Epithelial cell of esophagus (primary cell): ENCODE measurements at regions not wholly inside any gene's neighbourhood (a gene's known extent, or its start where the extent isn't known, plus 50 kb on each side); places are given as distances from the start of the nearest gene placed in this dataset.
"Not testable (repeated sequence)": the region's sequence is repeated elsewhere in the genome, so short reads cannot be mapped to it uniquely, and the experiment has no call there.

ENCODE experiments used
- DNase-seq: peaks from one replicate; pipeline ENCODE4 v3.0.0; 2010; ENCODE audit warnings: low read depth
- H3K4me3 ChIP-seq: 2 replicates; pipeline ENCODE4 v1.5.1; 2011; ENCODE audit warnings: mild to moderate bottlenecking, low read length, control low read depth
- CTCF ChIP-seq: IDR thresholded peaks from 2 replicates; pipeline ENCODE4 v1.5.1; 2011; ENCODE audit warnings: low read depth, mild to moderate bottlenecking, low read length, control low read depth, inconsistent platforms; ENCODE audit not compliant: insufficient read depth; ENCODE audit errors: missing control alignments

GRCh38 chr3:81339040-81339845 lies 422.2 kb downstream of the GBE1 start:
- no peak overlapping the region for H3K4me3 ChIP-seq
- peak; percentile 46 for TF ChIP-seq CTCF
- peak; percentile 69 for DNase-seq

DNA sequence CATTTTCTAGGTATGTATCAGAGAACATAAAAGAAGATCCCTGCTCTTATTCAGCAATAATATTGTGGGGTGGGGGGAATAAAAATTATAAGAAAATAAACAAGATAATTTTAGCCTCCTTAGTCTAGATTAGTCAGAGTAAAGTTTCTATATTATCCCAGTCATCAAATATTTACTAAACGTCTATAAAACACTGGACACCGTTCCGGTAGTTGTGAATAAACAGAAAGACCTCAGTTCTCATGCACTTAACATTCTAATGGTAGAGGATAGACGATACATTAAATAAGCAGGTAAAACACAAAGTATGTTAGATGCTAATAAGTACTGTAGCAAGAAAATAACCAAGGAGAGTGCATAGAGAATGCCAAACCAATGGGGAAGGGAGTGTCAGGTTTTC lies 425.0 kb downstream of the GBE1 start:
- no peak for TF ChIP-seq CTCF
- no peak for DNase-seq
- H3K4me3 ChIP-seq, result no peak overlapping the region

- DNase-seq, H3K4me3 ChIP-seq: not testable (repeated sequence)
Measured at GRCh38 chr3:81329835-81330234, 431.6 kb downstream of the GBE1 start.

GRCh38 chr3:81326245-81326644 lies 435.2 kb downstream of the GBE1 start:
- DNase-seq, result no peak
- no peak for TF ChIP-seq CTCF
- H3K4me3 ChIP-seq, result no peak overlapping the region

- TF ChIP-seq CTCF, result no peak
- no peak overlapping the region for H3K4me3 ChIP-seq
- DNase-seq, result no peak
Measured at GRCh38 chr3:81320862-81321261, 440.6 kb downstream of the GBE1 start.

- no peak for TF ChIP-seq CTCF
Measured at GRCh38 chr3:81315030-81315429, 446.4 kb downstream of the GBE1 start.

DNA sequence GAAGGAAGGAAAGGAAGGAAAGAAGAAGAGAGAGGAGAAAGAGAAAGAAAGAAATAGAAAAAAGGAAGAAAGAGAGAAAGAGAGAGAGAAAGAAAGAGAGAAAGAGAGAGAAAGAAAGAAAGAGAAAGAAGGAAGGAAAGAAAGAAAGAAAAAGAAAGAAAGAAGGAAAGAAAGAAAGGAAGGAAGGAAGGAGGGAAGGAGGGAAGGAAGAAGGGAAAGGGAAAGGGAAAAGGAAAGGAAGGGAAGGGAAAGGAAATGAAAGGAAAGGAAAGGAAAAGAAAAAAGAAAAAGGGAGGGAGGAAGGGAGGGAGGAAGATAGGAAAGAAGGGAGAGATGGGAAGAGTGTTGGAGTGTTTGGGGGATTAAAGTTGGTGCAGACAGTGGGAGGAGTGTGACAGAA lies 450.1 kb downstream of the GBE1 start:
- no peak for TF ChIP-seq CTCF
- no peak for DNase-seq
- no peak overlapping the region for H3K4me3 ChIP-seq

More at GRCh38 chr3:81315030-81315429, 446.4 kb downstream of the GBE1 start:
- no peak for DNase-seq
- H3K4me3 ChIP-seq, result no peak overlapping the region

DNA sequence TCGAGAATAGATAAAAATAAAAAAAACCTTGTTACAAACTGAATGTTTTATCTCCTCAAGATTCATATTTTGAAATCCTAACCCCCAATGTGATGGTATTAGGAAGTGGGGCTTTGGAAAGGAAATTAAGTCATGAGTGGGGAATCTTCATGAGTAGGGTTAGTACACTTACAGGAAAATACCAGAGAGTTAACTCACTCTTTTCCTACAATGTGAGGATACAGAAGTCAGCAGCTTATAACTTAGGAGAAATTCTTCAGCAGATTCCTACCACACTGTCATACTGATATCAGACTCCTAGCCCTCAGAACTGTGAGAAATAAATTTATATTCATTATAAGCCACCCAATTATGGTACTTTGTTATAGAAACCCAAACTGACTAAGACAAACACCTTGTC lies 453.1 kb downstream of the GBE1 start:
- H3K4me3 ChIP-seq, result no peak overlapping the region
- peak; percentile 38 for DNase-seq
- TF ChIP-seq CTCF, result no peak
